PC-9 (cell line): ENCODE measurements at regions not wholly inside any gene's neighbourhood (a gene's known extent, or its start where the extent isn't known, plus 50 kb on each side); places are given as distances from the start of the nearest gene placed in this dataset.

ENCODE experiments used
- CTCF ChIP-seq: fragments of 200-600 bp; sonication (generic); conservative IDR thresholded peaks from 2 replicates; pipeline ENCODE4 v1.6.1; 2017; ENCODE audit warnings: mixed run types, antibody characterized with exemption, mild to moderate bottlenecking, moderate library complexity
- EZH2 ChIP-seq: fragments of 200-600 bp; sonication (generic); IDR thresholded peaks from 2 replicates; pipeline ENCODE4 v1.8.0; 2017; ENCODE audit warnings: antibody characterized with exemption, low read depth

- TF ChIP-seq CTCF, result no peak
- TF ChIP-seq EZH2, result no peak
These were observed 396.5 kb upstream of the LRRC7 start for GRCh38 chr1:69171248-69171647.
